GM20000 (cell line): ENCODE measurements at regions not wholly inside any gene's neighbourhood (a gene's known extent, or its start where the extent isn't known, plus 50 kb on each side); places are given as distances from the start of the nearest gene placed in this dataset.

ENCODE experiments used
- DNase-seq: peaks from one replicate; pipeline ENCODE4 v3.0.0; 2012; ENCODE audit warnings: low spot score
- CTCF ChIP-seq: IDR thresholded peaks from 2 replicates; pipeline ENCODE4 v1.5.1; 2012; ENCODE audit warnings: mild to moderate bottlenecking, control low read depth; ENCODE audit errors: extremely low read depth, missing control alignments

GRCh38 chr12:24233519-24234246 lies 284.2 kb upstream of the SOX5 start:
- DNase-seq = no peak

GRCh38 chr12:24232531-24232930 lies 283.1 kb upstream of the SOX5 start:
- no peak for DNase-seq
- TF ChIP-seq CTCF = no peak

More at GRCh38 chr12:24233519-24234246, 284.2 kb upstream of the SOX5 start:
- TF ChIP-seq CTCF = no peak

GRCh38 chr12:24231298-24231697 lies 281.8 kb upstream of the SOX5 start:
- DNase-seq = no peak
- TF ChIP-seq CTCF = no peak

GRCh38 chr12:24230061-24230701 lies 280.7 kb upstream of the SOX5 start:
- DNase-seq = no peak
- TF ChIP-seq CTCF = no peak

- TF ChIP-seq CTCF = no peak
- no peak for DNase-seq
Measured at GRCh38 chr12:24229031-24229700, 279.7 kb upstream of the SOX5 start.

GRCh38 chr12:24228371-24228770 lies 278.9 kb upstream of the SOX5 start:
- no peak for DNase-seq
- no peak for TF ChIP-seq CTCF

- no peak for TF ChIP-seq CTCF
- DNase-seq = no peak
Measured at GRCh38 chr12:24227551-24227950, 278.1 kb upstream of the SOX5 start.
